ENCODE measurements at regions not wholly inside any gene's neighbourhood (a gene's known extent, or its start where the extent isn't known, plus 50 kb on each side); places are given as distances from the start of the nearest gene placed in this dataset.

DNA sequence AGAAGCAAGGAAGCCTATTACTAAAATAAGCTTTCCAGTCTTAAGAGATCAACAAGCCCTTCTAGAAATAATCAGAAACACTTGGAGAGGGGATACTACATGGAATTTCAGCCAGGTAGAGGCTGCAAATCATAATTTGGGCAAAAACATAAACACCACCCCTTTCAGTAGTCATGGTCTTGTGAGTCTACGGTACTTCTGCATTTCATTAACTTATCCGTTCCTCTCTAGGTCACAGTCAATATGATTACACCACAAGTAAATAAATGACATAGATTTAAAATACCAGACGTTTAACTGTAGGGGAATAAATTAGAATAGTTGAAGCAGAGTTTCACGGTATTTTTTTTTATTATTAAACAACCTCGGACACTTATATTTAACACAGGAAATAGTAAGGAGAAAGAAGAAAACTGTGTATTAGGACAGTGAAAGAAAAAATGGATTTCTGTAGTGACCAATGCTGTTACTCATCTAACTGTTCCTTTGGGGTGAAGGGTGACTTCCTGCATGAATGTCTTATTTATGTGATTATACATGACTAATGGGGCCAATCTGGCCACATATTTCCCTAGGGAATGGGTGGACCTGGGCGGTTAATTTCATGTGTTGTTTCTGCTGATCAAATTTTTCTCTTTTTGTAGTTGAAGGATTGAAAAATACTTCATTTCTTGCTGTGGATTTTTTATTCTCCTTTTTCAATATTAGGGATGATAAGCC is 456.6 kb upstream of the UBE2E3 start:
- Mint-ChIP-seq H3K4me3 (no peak overlapping the region), H3K27me3 (ENCODE audit: low read depth) (no peaks in the 10 kb centered on the region), H3K4me1 (peaks cover 14% of the 10 kb centered on the region), H3K36me3 (ENCODE audit: low read depth) (no peaks in the 10 kb centered on the region), H3K9me3 (peaks cover 8% of the 10 kb centered on the region), H3K27ac (ENCODE audit: unreplicated experiment) (no peak overlapping the region)
- no peak for DNase-seq (ENCODE audit: low read depth, low spot score)
- TF ChIP-seq, protein P1, sequence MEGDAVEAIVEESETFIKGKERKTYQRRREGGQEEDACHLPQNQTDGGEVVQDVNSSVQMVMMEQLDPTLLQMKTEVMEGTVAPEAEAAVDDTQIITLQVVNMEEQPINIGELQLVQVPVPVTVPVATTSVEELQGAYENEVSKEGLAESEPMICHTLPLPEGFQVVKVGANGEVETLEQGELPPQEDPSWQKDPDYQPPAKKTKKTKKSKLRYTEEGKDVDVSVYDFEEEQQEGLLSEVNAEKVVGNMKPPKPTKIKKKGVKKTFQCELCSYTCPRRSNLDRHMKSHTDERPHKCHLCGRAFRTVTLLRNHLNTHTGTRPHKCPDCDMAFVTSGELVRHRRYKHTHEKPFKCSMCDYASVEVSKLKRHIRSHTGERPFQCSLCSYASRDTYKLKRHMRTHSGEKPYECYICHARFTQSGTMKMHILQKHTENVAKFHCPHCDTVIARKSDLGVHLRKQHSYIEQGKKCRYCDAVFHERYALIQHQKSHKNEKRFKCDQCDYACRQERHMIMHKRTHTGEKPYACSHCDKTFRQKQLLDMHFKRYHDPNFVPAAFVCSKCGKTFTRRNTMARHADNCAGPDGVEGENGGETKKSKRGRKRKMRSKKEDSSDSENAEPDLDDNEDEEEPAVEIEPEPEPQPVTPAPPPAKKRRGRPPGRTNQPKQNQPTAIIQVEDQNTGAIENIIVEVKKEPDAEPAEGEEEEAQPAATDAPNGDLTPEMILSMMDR (conservative IDR thresholded peaks at IDR 0.05) = no peak

DNA sequence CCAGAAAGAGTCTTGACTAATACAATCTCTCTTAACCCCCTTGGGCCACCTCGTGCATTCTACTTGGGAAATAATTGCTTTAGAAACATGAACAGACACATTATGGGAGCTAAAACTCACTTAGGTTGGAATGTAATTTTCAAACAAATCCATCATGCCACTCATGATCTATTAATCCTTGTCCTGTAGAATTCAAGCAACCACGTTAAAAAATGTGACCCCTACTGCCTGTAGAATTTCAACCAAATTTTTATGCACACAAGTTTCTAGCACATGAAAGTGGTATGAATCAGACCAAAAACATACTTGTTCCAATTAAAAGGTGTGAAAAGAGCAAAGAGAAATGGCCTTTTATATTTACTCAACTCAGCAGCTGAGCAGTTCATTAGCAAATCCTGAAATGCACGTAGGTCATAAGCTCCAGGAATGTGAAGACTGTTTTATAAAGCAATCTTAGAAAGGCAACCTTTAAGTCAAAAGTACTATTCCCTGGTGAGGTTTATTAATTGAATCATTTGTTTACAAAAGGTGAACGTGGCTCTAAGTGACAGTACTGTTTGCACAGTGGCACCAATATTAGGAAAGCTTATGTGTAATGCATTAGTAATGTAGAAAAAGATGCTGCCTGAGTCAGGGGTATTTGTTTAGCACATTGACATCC is 459.4 kb upstream of the UBE2E3 start:
- Mint-ChIP-seq H3K9me3 (peaks cover 3% of the 10 kb centered on the region), H3K4me3 (no peak overlapping the region)

GRCh38 chr2:180520206-180520605 is 460.2 kb upstream of the UBE2E3 start:
- H3K27me3 Mint-ChIP-seq (ENCODE audit: low read depth) = no peaks in the 10 kb centered on the region

More for the DNA sequence above, 459.4 kb upstream of the UBE2E3 start:
- Mint-ChIP-seq H3K36me3 (ENCODE audit: low read depth) (no peaks in the 10 kb centered on the region), H3K27ac (ENCODE audit: unreplicated experiment) (no peak overlapping the region), H3K4me1 (peaks cover 14% of the 10 kb centered on the region), H3K27me3 (ENCODE audit: low read depth) (no peaks in the 10 kb centered on the region)
- TF ChIP-seq, protein P1 (conservative IDR thresholded peaks at IDR 0.05) = no peak
- DNase-seq (ENCODE audit: low read depth, low spot score) = no peak

GRCh38 chr2:180519276-180519675 is 461.1 kb upstream of the UBE2E3 start:
- H3K9me3 Mint-ChIP-seq = no peaks in the 10 kb centered on the region
- H3K4me3 Mint-ChIP-seq = no peak overlapping the region
- H3K4me1 Mint-ChIP-seq = peaks cover 8% of the 10 kb centered on the region
- H3K36me3 Mint-ChIP-seq (ENCODE audit: low read depth) = no peaks in the 10 kb centered on the region
- H3K27ac Mint-ChIP-seq (ENCODE audit: unreplicated experiment) = no peak overlapping the region
- TF ChIP-seq, protein P1 (conservative IDR thresholded peaks at IDR 0.05) = no peak
- no peak for DNase-seq (ENCODE audit: low read depth, low spot score)
- no peaks in the 10 kb centered on the region for H3K27me3 Mint-ChIP-seq (ENCODE audit: low read depth)

More at GRCh38 chr2:180520206-180520605, 460.2 kb upstream of the UBE2E3 start:
- H3K4me3 Mint-ChIP-seq = no peak overlapping the region
- H3K27ac Mint-ChIP-seq (ENCODE audit: unreplicated experiment) = no peak overlapping the region
- H3K9me3 Mint-ChIP-seq = no peaks in the 10 kb centered on the region
- no peak for DNase-seq (ENCODE audit: low read depth, low spot score)
- TF ChIP-seq, protein P1 (conservative IDR thresholded peaks at IDR 0.05) = no peak
- H3K4me1 Mint-ChIP-seq = peaks cover 14% of the 10 kb centered on the region
- H3K36me3 Mint-ChIP-seq (ENCODE audit: low read depth) = no peaks in the 10 kb centered on the region

- Mint-ChIP-seq H3K36me3 (ENCODE audit: low read depth) (no peaks in the 10 kb centered on the region), H3K4me3 (no peak overlapping the region), H3K27ac (ENCODE audit: unreplicated experiment) (no peak overlapping the region), H3K4me1 (no peaks in the 10 kb centered on the region), H3K27me3 (ENCODE audit: low read depth) (no peaks in the 10 kb centered on the region), H3K9me3 (no peaks in the 10 kb centered on the region)
- TF ChIP-seq, protein P1 (conservative IDR thresholded peaks at IDR 0.05) = no peak
- no peak for DNase-seq (ENCODE audit: low read depth, low spot score)
Observed at GRCh38 chr2:180516232-180516631, 464.2 kb upstream of the UBE2E3 start.
